MCF 10A (cell line): ENCODE measurements at regions not wholly inside any gene's neighbourhood (a gene's known extent, or its start where the extent isn't known, plus 50 kb on each side); places are given as distances from the start of the nearest gene placed in this dataset.

Source experiments
- BruUV-seq: library from RNA; stranded (reverse); fragments of 400-500 nt; replicated peaks from 2 replicates; lab custom pipeline; 2021; lab: Mats Ljungman, UMichigan
- CTCF ChIA-PET: fragments of 300-600 bp; sonication (Branson Sonifier 250); formaldehyde crosslinking; extraction: SDS; loops from one replicate; lab custom pipeline; 2021; ENCODE audit warnings: antibody characterized with exemption, inconsistent platforms; lab: Yijun Ruan, JAX
- POLR2A ChIA-PET: fragments of 300-600, 350-650 bp; sonication (Branson Sonifier 250); formaldehyde crosslinking; extraction: SDS; loops from one replicate; lab custom pipeline; 2020; ENCODE audit warnings: antibody characterized with exemption, inconsistent platforms; lab: Yijun Ruan, JAX
- DNase-seq: peaks from one replicate; pipeline ENCODE4 v3.0.0-alpha.2; 2018; ENCODE audit not compliant: unreplicated experiment
- H3K27ac Mint-ChIP-seq: one replicate; pipeline ENCODE4 v1.8.0; 2022; ENCODE audit warnings: mild to moderate bottlenecking, low read depth, mixed read lengths; ENCODE audit not compliant: unreplicated experiment
- H3K27me3 Mint-ChIP-seq: one replicate; pipeline ENCODE4 v1.8.0; 2022; ENCODE audit warnings: mixed read lengths; ENCODE audit not compliant: insufficient read depth, unreplicated experiment
- H3K36me3 Mint-ChIP-seq: one replicate; pipeline ENCODE4 v1.8.0; 2022; ENCODE audit warnings: mild to moderate bottlenecking, moderate library complexity, mixed read lengths; ENCODE audit not compliant: insufficient read depth, unreplicated experiment
- H3K4me1 Mint-ChIP-seq: one replicate; pipeline ENCODE4 v1.8.0; 2022; ENCODE audit warnings: mixed read lengths; ENCODE audit not compliant: insufficient read depth, unreplicated experiment
- H3K4me3 Mint-ChIP-seq: one replicate; pipeline ENCODE4 v1.8.0; 2022; ENCODE audit warnings: mild to moderate bottlenecking, moderate library complexity, mixed read lengths; ENCODE audit not compliant: unreplicated experiment
- H3K9me3 Mint-ChIP-seq: one replicate; pipeline ENCODE4 v1.8.0; 2022; ENCODE audit warnings: mixed read lengths; ENCODE audit not compliant: unreplicated experiment
- intact Hi-C: fragments of 100-400 bp; cut with micrococcal nuclease; formaldehyde crosslinking; loops from 2 replicates; pipeline ENCODE4 v1.14.1; 2022
- TF ChIP-seq, protein P1 (sequence below): fragments of 200-600 bp; IDR thresholded peaks from one replicate; pipeline ENCODE4 v1.8.0; 2022; ENCODE audit warnings: antibody characterized with exemption, mild to moderate bottlenecking; ENCODE audit not compliant: unreplicated experiment

DNA sequence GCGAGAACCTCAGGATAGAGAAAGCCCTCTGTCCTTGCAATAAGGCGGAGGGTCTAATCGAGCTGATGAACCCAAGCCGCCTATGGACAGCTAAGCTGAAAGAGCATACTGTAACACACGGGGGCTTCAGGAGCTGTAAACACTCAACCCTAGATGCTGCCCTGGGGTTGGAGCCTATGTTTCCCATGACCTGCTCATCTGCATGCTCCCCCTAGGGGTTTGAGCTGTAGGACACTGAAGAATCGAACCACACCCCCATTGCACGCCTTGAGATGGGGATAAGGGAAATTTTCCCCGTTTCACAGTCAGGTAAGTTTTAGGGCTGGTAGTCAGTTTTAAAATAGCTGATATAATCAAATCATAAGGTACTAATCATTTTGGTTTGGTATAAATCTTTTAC lies 675.6 kb upstream of the CDH8 start:
- no peaks in the 10 kb centered on the region for H3K4me1 Mint-ChIP-seq
- intact Hi-C loops = no loop called here

DNA sequence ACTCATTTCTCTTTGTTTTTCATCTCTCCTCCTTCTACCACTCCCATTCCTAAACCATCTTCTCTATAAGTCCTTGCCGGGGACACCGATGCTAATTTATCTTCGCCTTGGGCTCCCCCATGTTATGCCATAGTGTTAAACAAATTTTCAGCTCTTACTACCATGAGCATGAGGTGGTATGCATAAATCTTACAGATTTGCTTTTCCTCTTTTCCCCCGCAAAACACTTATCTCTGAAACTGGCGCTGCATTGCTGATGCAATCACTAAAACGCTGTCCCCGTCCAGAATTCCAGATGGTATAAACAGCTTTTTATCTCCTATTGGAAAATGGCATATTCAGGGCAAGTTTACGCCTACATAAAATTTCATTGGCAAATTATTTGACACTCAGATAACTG lies 673.6 kb upstream of the CDH8 start:
- DNase-seq = no peak
- TF ChIP-seq, protein P1, sequence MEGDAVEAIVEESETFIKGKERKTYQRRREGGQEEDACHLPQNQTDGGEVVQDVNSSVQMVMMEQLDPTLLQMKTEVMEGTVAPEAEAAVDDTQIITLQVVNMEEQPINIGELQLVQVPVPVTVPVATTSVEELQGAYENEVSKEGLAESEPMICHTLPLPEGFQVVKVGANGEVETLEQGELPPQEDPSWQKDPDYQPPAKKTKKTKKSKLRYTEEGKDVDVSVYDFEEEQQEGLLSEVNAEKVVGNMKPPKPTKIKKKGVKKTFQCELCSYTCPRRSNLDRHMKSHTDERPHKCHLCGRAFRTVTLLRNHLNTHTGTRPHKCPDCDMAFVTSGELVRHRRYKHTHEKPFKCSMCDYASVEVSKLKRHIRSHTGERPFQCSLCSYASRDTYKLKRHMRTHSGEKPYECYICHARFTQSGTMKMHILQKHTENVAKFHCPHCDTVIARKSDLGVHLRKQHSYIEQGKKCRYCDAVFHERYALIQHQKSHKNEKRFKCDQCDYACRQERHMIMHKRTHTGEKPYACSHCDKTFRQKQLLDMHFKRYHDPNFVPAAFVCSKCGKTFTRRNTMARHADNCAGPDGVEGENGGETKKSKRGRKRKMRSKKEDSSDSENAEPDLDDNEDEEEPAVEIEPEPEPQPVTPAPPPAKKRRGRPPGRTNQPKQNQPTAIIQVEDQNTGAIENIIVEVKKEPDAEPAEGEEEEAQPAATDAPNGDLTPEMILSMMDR = no peak
- CTCF ChIA-PET = no interaction called here
- Mint-ChIP-seq H3K4me3 (no peak overlapping the region), H3K4me1 (no peaks in the 10 kb centered on the region), H3K36me3 (no peaks in the 10 kb centered on the region), H3K27ac (no peak overlapping the region), H3K27me3 (no peaks in the 10 kb centered on the region), H3K9me3 (peaks cover 20% of the 10 kb centered on the region)
- intact Hi-C loops = no loop called here
- no TSS peak for BruUV-seq
- POLR2A ChIA-PET = no interaction called here

More for the DNA sequence above, 675.6 kb upstream of the CDH8 start:
- Mint-ChIP-seq H3K9me3 (peaks cover 26% of the 10 kb centered on the region), H3K27me3 (no peaks in the 10 kb centered on the region), H3K36me3 (no peaks in the 10 kb centered on the region), H3K4me3 (no peak overlapping the region), H3K27ac (no peak overlapping the region)
- TF ChIP-seq, protein P1 = no peak
- POLR2A ChIA-PET = no interaction called here
- CTCF ChIA-PET = no interaction called here
- DNase-seq = no peak
- no TSS peak for BruUV-seq

DNA sequence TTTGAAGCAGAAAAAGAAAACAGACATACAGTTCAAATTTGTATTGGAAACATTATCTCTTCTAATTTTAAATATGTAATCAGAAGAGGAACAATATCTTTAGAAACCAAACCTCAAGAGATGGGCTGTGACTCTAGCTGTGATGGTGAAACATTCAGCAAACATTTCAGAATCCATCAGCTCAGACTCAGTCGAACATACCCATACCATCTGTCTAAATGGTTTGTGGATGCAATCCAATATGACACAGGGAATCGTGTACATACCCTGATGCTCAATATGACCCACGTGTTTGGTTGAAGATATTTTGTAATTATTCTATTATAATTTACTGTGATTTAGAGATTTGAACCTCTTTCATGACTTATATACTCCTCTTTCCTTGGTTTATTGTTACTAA lies 665.2 kb upstream of the CDH8 start:
- CTCF ChIA-PET = no interaction called here
- no peak overlapping the region for H3K4me3 Mint-ChIP-seq
- no peaks in the 10 kb centered on the region for H3K36me3 Mint-ChIP-seq
- no TSS peak for BruUV-seq
- TF ChIP-seq, protein P1 = no peak
- peaks cover 30% of the 10 kb centered on the region for H3K9me3 Mint-ChIP-seq
- intact Hi-C loops = no loop called here
- H3K27me3 Mint-ChIP-seq = no peaks in the 10 kb centered on the region
- H3K4me1 Mint-ChIP-seq = no peaks in the 10 kb centered on the region
- no peak overlapping the region for H3K27ac Mint-ChIP-seq
- DNase-seq = no peak
- POLR2A ChIA-PET = no interaction called here

DNA sequence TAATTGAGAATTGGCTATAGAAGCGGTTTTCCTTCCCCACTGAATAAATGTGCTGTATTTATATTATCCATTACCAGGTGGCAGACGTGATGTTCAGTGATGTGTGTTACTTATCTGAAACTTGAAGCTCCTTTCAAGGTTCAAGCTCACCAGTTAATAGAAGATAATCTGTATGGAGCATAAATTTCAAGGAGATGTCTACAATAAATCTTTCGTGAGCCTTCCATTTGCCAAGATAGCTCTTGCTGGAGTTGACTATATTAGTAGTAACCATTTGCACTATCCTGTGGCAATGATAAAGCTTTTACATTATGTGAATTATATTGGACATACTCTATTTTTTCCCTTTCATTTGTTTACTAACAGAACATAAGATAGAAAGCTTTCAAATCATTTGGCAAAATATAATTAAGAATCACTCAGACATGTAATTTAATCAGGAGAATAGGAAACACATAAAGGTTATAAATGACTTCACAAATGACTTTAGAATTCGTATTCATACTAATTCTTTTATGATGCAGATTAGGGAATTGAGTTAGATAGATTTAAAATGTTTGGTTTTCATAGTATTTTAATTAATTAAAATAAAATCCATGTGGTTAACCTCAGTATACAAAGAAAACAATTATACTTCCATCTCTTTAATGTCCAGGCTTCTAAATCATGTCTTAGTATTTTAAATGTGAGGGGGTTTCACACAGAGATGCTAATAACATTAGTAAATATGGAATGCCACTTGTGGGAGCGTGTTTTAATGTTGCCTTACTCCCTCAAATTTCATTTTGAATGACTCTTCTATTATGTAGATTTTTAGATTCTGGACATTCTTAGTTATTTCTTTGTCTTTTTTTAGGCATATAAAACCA lies 664.4 kb upstream of the CDH8 start:
- Mint-ChIP-seq H3K9me3 (peaks cover 37% of the 10 kb centered on the region), H3K36me3 (no peaks in the 10 kb centered on the region)
- POLR2A ChIA-PET = no interaction called here

More for the DNA sequence above, 664.4 kb upstream of the CDH8 start:
- DNase-seq = no peak
- BruUV-seq = no TSS peak
- Mint-ChIP-seq H3K4me3 (no peak overlapping the region), H3K27ac (no peak overlapping the region), H3K27me3 (no peaks in the 10 kb centered on the region), H3K4me1 (no peaks in the 10 kb centered on the region)
- CTCF ChIA-PET = no interaction called here
- TF ChIP-seq, protein P1 = no peak
- intact Hi-C loops = no loop called here
